Lower lobe of right lung (tissue), 2 donors: ENCODE measurements at regions not wholly inside any gene's neighbourhood (a gene's known extent, or its start where the extent isn't known, plus 50 kb on each side); places are given as distances from the start of the nearest gene placed in this dataset.

Source experiments
- ATAC-seq, 2 donors: fragments of 200-7000 bp; cut with Tn5 transposase; one replicate each; pipeline ENCODE4 v1.9.1; 2020 to 2022; ENCODE audit warnings: mild to moderate bottlenecking in 2 of 2, moderate library complexity in 2 of 2
- DNase-seq: peaks from one replicate; pipeline ENCODE4 v3.0.0-alpha.2; 2020
- H3K27ac ChIP-seq: fragments of 200-600 bp; one replicate; pipeline ENCODE4 v1.8.0; 2022
- H3K27me3 ChIP-seq: fragments of 200-600 bp; one replicate; pipeline ENCODE4 v1.8.0; 2022; ENCODE audit warnings: low read depth
- H3K36me3 ChIP-seq: fragments of 200-600 bp; one replicate; pipeline ENCODE4 v1.8.0; 2022; ENCODE audit warnings: mild to moderate bottlenecking
- H3K4me1 ChIP-seq: fragments of 200-600 bp; one replicate; pipeline ENCODE4 v1.8.0; 2022
- H3K4me3 ChIP-seq: fragments of 200-600 bp; one replicate; pipeline ENCODE4 v1.8.0; 2022; ENCODE audit warnings: mild to moderate bottlenecking
- H3K9me3 ChIP-seq: fragments of 200-600 bp; one replicate; pipeline ENCODE4 v1.8.0; 2022
- CTCF ChIP-seq: fragments of 200-600 bp; IDR thresholded peaks from one replicate; pipeline ENCODE4 v1.8.0; 2022; ENCODE audit warnings: antibody characterized with exemption, mild to moderate bottlenecking
- intact Hi-C: fragments of 100-400 bp; cut with DNase I; formaldehyde crosslinking; loops from one replicate; pipeline ENCODE4 v1.11.0; 2022
- donor health status: DM: no; HTN: yes; CAD: no; lungs with severe emphysema.

- no peaks in the 10 kb centered on the region for H3K9me3 ChIP-seq
- no peaks in the 10 kb centered on the region for H3K27me3 ChIP-seq
- TF ChIP-seq CTCF = no peak
- H3K27ac ChIP-seq = no peak overlapping the region
- intact Hi-C loops = no loop called here
- DNase-seq (no peak), ATAC-seq (no peak)
- H3K4me3 ChIP-seq = no peak overlapping the region
- H3K36me3 ChIP-seq = no peaks in the 10 kb centered on the region
- no peaks in the 10 kb centered on the region for H3K4me1 ChIP-seq
These were observed 666.9 kb downstream of the XIRP2 start for GRCh38 chr2:167555098-167555720.

GRCh38 chr2:167553635-167554034 is 665.4 kb downstream of the XIRP2 start:
- no peak overlapping the region for H3K4me3 ChIP-seq
- H3K9me3 ChIP-seq = no peaks in the 10 kb centered on the region
- DNase-seq (no peak), ATAC-seq (no peak)
- intact Hi-C loops = no loop called here
- no peaks in the 10 kb centered on the region for H3K36me3 ChIP-seq
- no peak overlapping the region for H3K27ac ChIP-seq
- no peaks in the 10 kb centered on the region for H3K4me1 ChIP-seq
- TF ChIP-seq CTCF = no peak
- no peaks in the 10 kb centered on the region for H3K27me3 ChIP-seq

- no peak for TF ChIP-seq CTCF
- DNase-seq (no peak), ATAC-seq (no peak)
- Histone ChIP-seq H3K27ac (no peak overlapping the region), H3K27me3 (no peaks in the 10 kb centered on the region), H3K4me3 (no peak overlapping the region), H3K4me1 (no peaks in the 10 kb centered on the region), H3K9me3 (no peaks in the 10 kb centered on the region), H3K36me3 (no peaks in the 10 kb centered on the region)
- intact Hi-C loops = no loop called here
These were observed 663.1 kb downstream of the XIRP2 start for GRCh38 chr2:167551416-167551815.

- intact Hi-C loops = no loop called here
- Histone ChIP-seq H3K27ac (no peak overlapping the region), H3K36me3 (no peaks in the 10 kb centered on the region), H3K4me1 (no peaks in the 10 kb centered on the region), H3K27me3 (no peaks in the 10 kb centered on the region), H3K9me3 (no peaks in the 10 kb centered on the region), H3K4me3 (no peak overlapping the region)
- no peak for DNase-seq
- no peak for ATAC-seq
- peak; percentile 12 for TF ChIP-seq CTCF
These were observed 662.2 kb downstream of the XIRP2 start for GRCh38 chr2:167550448-167550847.

GRCh38 chr2:167548396-167548795 is 660.1 kb downstream of the XIRP2 start:
- Histone ChIP-seq H3K9me3 (no peaks in the 10 kb centered on the region), H3K4me3 (no peak overlapping the region), H3K27me3 (no peaks in the 10 kb centered on the region), H3K4me1 (no peaks in the 10 kb centered on the region), H3K36me3 (no peaks in the 10 kb centered on the region), H3K27ac (no peak overlapping the region)
- ATAC-seq (no peak), DNase-seq (no peak)
- intact Hi-C loops = no loop called here
- TF ChIP-seq CTCF = no peak

- no peaks in the 10 kb centered on the region for H3K27me3 ChIP-seq
- ATAC-seq (no peak), DNase-seq (no peak)
- no peaks in the 10 kb centered on the region for H3K9me3 ChIP-seq
- intact Hi-C loops = no loop called here
- H3K4me1 ChIP-seq = no peaks in the 10 kb centered on the region
- no peak overlapping the region for H3K27ac ChIP-seq
- no peaks in the 10 kb centered on the region for H3K36me3 ChIP-seq
- H3K4me3 ChIP-seq = no peak overlapping the region
- TF ChIP-seq CTCF = no peak
These were observed 656.3 kb downstream of the XIRP2 start for GRCh38 chr2:167544602-167545001.
